ENCODE measurements at regions not wholly inside any gene's neighbourhood (a gene's known extent, or its start where the extent isn't known, plus 50 kb on each side); places are given as distances from the start of the nearest gene placed in this dataset.

DNA sequence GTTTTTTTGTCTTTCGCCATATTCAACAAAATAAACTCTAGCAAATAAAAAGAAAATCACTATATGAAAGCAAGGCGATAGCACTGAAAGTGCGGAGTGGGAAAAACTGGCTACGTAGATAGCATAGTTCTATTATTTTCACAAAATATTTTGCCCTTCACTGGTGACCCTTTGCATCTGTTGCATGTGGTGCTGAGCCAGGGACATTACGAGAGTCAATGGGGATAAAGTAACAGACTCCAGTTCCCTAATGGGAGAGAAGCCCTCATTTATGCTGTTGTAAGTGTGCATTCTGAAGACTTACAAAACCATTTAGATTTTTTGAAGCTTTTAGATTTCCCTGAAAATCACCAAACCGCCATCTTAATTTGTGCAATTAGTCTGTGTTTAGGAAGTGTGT, 501.6 kb downstream of the PPARGC1A start:
- TF ChIP-seq, protein P1, sequence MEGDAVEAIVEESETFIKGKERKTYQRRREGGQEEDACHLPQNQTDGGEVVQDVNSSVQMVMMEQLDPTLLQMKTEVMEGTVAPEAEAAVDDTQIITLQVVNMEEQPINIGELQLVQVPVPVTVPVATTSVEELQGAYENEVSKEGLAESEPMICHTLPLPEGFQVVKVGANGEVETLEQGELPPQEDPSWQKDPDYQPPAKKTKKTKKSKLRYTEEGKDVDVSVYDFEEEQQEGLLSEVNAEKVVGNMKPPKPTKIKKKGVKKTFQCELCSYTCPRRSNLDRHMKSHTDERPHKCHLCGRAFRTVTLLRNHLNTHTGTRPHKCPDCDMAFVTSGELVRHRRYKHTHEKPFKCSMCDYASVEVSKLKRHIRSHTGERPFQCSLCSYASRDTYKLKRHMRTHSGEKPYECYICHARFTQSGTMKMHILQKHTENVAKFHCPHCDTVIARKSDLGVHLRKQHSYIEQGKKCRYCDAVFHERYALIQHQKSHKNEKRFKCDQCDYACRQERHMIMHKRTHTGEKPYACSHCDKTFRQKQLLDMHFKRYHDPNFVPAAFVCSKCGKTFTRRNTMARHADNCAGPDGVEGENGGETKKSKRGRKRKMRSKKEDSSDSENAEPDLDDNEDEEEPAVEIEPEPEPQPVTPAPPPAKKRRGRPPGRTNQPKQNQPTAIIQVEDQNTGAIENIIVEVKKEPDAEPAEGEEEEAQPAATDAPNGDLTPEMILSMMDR (conservative IDR thresholded peaks at IDR 0.05; ENCODE audit: low read depth, low read length) = no peak
- H3K4me1 ChIP-seq (ENCODE audit: low read depth, poor library complexity, severe bottlenecking) = no peaks in the 10 kb centered on the region
- H3K4me3 ChIP-seq (IDR thresholded peaks at IDR 0.05; ENCODE audit: insufficient read depth, low read depth, low read length) = no peak overlapping the region
- no peak overlapping the region for H2AFZ ChIP-seq (ENCODE audit: low read depth)
- no peak overlapping the region for H3K4me2 ChIP-seq
- no peak overlapping the region for H3K27ac ChIP-seq
- H3K36me3 ChIP-seq (ENCODE audit: insufficient read depth) = no peaks in the 10 kb centered on the region
- H3K79me2 ChIP-seq (ENCODE audit: insufficient read depth, low read depth) = no peaks in the 10 kb centered on the region
- H3K27me3 ChIP-seq (ENCODE audit: insufficient read depth, low read depth) = no peaks in the 10 kb centered on the region
- H4K20me1 ChIP-seq (ENCODE audit: insufficient read depth) = no peaks in the 10 kb centered on the region
- H3K9ac ChIP-seq = no peak overlapping the region

DNA sequence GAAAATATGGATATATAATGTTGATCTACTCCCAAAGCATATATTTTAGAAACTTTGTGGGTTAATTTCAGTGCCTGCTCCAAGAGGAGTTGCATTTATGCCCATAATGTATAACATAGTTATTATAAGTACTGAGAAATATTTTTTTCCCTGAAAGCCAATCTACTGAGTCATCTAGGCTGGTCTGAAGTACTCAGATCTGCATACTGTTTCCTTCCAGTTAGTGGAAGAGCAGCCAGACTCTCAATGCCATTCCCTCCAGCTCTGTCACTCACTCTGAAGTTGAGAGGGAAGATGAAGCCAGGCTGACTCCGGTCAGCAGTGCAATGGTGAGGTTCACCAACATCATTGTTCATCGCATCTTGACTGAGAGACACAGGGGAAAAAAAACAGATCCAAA, 505.1 kb downstream of the PPARGC1A start:
- Histone ChIP-seq H3K9ac (no peak overlapping the region), H2AFZ (ENCODE audit: low read depth) (no peak overlapping the region), H3K4me1 (ENCODE audit: low read depth, poor library complexity, severe bottlenecking) (no peaks in the 10 kb centered on the region), H4K20me1 (ENCODE audit: insufficient read depth) (no peaks in the 10 kb centered on the region), H3K4me2 (no peak overlapping the region), H3K79me2 (ENCODE audit: insufficient read depth, low read depth) (no peaks in the 10 kb centered on the region), H3K27ac (no peak overlapping the region), H3K36me3 (ENCODE audit: insufficient read depth) (no peaks in the 10 kb centered on the region), H3K4me3 (IDR thresholded peaks at IDR 0.05; ENCODE audit: insufficient read depth, low read depth, low read length) (no peak overlapping the region), H3K27me3 (ENCODE audit: insufficient read depth, low read depth) (no peaks in the 10 kb centered on the region)
- TF ChIP-seq, protein P1 (conservative IDR thresholded peaks at IDR 0.05; ENCODE audit: low read depth, low read length) = no peak

DNA sequence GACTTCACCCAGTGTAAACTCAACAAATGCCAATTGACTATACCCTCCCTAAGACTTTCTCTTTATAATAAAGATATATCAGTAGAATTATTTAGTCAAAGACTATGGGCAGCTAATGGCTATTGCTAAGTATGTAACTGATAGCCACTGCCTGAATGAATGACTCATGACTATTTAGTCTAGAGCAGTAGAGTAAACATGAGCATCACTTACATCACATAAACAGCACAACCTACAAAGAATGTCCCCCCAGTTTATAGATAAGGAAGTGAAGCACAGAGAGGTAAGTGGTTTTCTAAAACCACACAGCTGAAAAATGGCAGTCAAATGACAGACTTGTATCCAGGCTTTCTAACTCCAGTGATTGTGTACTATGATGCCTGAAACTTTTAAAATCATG, 507.0 kb downstream of the PPARGC1A start:
- TF ChIP-seq, protein P1 (conservative IDR thresholded peaks at IDR 0.05; ENCODE audit: low read depth, low read length) = no peak
- H4K20me1 ChIP-seq (ENCODE audit: insufficient read depth) = no peaks in the 10 kb centered on the region
- no peaks in the 10 kb centered on the region for H3K79me2 ChIP-seq (ENCODE audit: insufficient read depth, low read depth)
- no peaks in the 10 kb centered on the region for H3K4me1 ChIP-seq (ENCODE audit: low read depth, poor library complexity, severe bottlenecking)
- no peaks in the 10 kb centered on the region for H3K36me3 ChIP-seq (ENCODE audit: insufficient read depth)
- H3K27ac ChIP-seq = no peak overlapping the region
- no peak overlapping the region for H3K4me3 ChIP-seq (IDR thresholded peaks at IDR 0.05; ENCODE audit: insufficient read depth, low read depth, low read length)
- H3K9ac ChIP-seq = no peak overlapping the region
- H2AFZ ChIP-seq (ENCODE audit: low read depth) = no peak overlapping the region
- H3K27me3 ChIP-seq (ENCODE audit: insufficient read depth, low read depth) = no peaks in the 10 kb centered on the region
- no peak overlapping the region for H3K4me2 ChIP-seq

DNA sequence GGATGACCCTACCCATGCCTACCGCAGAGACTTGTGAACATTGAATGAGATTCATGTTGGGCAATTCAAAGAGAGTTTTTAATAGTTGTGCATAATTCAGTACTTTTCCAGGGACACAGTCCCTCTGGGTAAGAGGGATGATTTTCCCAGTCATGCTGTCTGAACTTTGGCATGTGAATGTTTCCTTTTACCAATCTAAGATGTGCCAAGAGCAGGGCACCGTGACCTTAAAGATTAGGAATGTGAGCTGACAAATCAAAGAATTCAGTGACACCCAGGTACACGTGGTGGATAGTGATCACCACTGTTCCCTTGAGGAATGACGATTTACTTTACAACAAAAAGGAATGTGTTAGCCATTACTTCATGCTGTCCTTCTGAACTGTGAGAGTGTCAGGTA, 515.6 kb downstream of the PPARGC1A start:
- no peaks in the 10 kb centered on the region for H3K79me2 ChIP-seq (ENCODE audit: insufficient read depth, low read depth)
- H3K27ac ChIP-seq = no peak overlapping the region
- H3K4me1 ChIP-seq (ENCODE audit: low read depth, poor library complexity, severe bottlenecking) = no peaks in the 10 kb centered on the region
- no peak overlapping the region for H2AFZ ChIP-seq (ENCODE audit: low read depth)
- no peaks in the 10 kb centered on the region for H4K20me1 ChIP-seq (ENCODE audit: insufficient read depth)
- no peak overlapping the region for H3K9ac ChIP-seq
- no peak overlapping the region for H3K4me3 ChIP-seq (IDR thresholded peaks at IDR 0.05; ENCODE audit: insufficient read depth, low read depth, low read length)
- H3K36me3 ChIP-seq (ENCODE audit: insufficient read depth) = no peaks in the 10 kb centered on the region
- H3K27me3 ChIP-seq (ENCODE audit: insufficient read depth, low read depth) = no peaks in the 10 kb centered on the region
- no peak overlapping the region for H3K4me2 ChIP-seq
- TF ChIP-seq, protein P1 (conservative IDR thresholded peaks at IDR 0.05; ENCODE audit: low read depth, low read length) = no peak

DNA sequence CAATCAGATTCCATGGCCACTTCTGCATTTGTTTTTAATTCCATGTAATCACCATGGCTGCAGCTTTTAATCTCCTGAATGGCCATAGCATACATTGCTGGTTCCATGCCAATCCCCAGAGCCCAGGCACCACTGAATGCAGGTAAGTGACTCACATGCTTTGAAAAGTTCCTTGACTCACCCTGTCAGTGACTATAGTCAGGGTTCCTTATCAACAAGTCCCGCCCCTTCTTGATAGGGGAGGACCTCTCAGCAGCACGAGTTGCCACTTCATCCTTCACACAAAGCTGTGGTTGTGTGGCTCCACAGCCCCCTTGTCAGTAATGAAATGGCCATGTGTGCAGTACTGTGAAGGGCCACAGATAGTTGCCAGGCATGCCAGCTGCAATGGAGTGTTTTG, 516.6 kb downstream of the PPARGC1A start:
- H3K9ac ChIP-seq = no peak overlapping the region
- no peak overlapping the region for H2AFZ ChIP-seq (ENCODE audit: low read depth)
- no peaks in the 10 kb centered on the region for H3K4me1 ChIP-seq (ENCODE audit: low read depth, poor library complexity, severe bottlenecking)
- H3K79me2 ChIP-seq (ENCODE audit: insufficient read depth, low read depth) = no peaks in the 10 kb centered on the region
- H3K27me3 ChIP-seq (ENCODE audit: insufficient read depth, low read depth) = no peaks in the 10 kb centered on the region
- no peak overlapping the region for H3K27ac ChIP-seq
- no peaks in the 10 kb centered on the region for H3K36me3 ChIP-seq (ENCODE audit: insufficient read depth)
- H3K4me3 ChIP-seq (IDR thresholded peaks at IDR 0.05; ENCODE audit: insufficient read depth, low read depth, low read length) = no peak overlapping the region
- no peak overlapping the region for H3K4me2 ChIP-seq
- TF ChIP-seq, protein P1 (conservative IDR thresholded peaks at IDR 0.05; ENCODE audit: low read depth, low read length) = no peak
- no peaks in the 10 kb centered on the region for H4K20me1 ChIP-seq (ENCODE audit: insufficient read depth)
